ENCODE measurements at regions not wholly inside any gene's neighbourhood (a gene's known extent, or its start where the extent isn't known, plus 50 kb on each side); places are given as distances from the start of the nearest gene placed in this dataset.
"Not testable (repeated sequence)": the region's sequence is repeated elsewhere in the genome, so short reads cannot be mapped to it uniquely, and the experiment has no call there.

GRCh38 chr7:66443946-66444345, 184.7 kb upstream of the KCTD7 start:
- Mint-ChIP-seq H3K27ac (no peak overlapping the region), H3K4me1 (0 out of 3 replicates have a peak, but pooled peaks cover 4% of the 10 kb centered on the region), H3K27me3 (ENCODE audit: insufficient read depth, low read depth, poor library complexity) (peaks cover 2% of the 10 kb centered on the region), H3K9me3 (no peaks in the 10 kb centered on the region), H3K36me3 (ENCODE audit: low read depth) (no peaks in the 10 kb centered on the region), H3K4me3 (no peak overlapping the region)
- DNase-seq (ENCODE audit: low spot score) (no peak), ATAC-seq (no peak)
- Histone ChIP-seq H3K4me1 (ENCODE audit: insufficient read depth) (no peaks in the 10 kb centered on the region), H3K4me2 (no peak overlapping the region), H3K27me3 (ENCODE audit: insufficient read depth) (no peaks in the 10 kb centered on the region), H3F3A (replicated peaks; ENCODE audit: low read depth) (no peaks in the 10 kb centered on the region), H3K4me3 (no peak overlapping the region), H3K79me2 (replicated peaks; ENCODE audit: insufficient read depth) (no peaks in the 10 kb centered on the region), H3K9me2 (ENCODE audit: insufficient read depth) (no peaks in the 10 kb centered on the region), H4K20me1 (replicated peaks; ENCODE audit: insufficient read depth) (no peaks in the 10 kb centered on the region), H3K36me3 (ENCODE audit: insufficient read depth) (no peaks in the 10 kb centered on the region), H2AFZ (no peak overlapping the region), H3K27ac (ENCODE audit: low read depth) (no peak overlapping the region)
- TF ChIP-seq POLR2AphosphoS5 (IDR thresholded peaks at IDR 0.05; ENCODE audit: low read depth): no peak
- TF ChIP-seq ZNF114 (CRISPR knock-in tag; IDR thresholded peaks at IDR 0.05): no peak
- TF ChIP-seq EZH2 (IDR thresholded peaks at IDR 0.05; ENCODE audit: low read depth, unreplicated experiment): no peak
- TF ChIP-seq ZNF331 (CRISPR knock-in tag; IDR thresholded peaks at IDR 0.05; ENCODE audit: low read depth): no peak
- no peak for TF ChIP-seq EZH2phosphoT487 (IDR thresholded peaks at IDR 0.05; ENCODE audit: unreplicated experiment)
- TF ChIP-seq CTCF (conservative IDR thresholded peaks at IDR 0.05; ENCODE audit: low read depth in 2 of 2): no peak
- no peak for TF ChIP-seq ZNF462 (CRISPR knock-in tag; IDR thresholded peaks at IDR 0.05)

GRCh38 chr7:66447007-66447406, 181.7 kb upstream of the KCTD7 start:
- H4K20me1 ChIP-seq (replicated peaks; ENCODE audit: insufficient read depth); H3K79me2 ChIP-seq (replicated peaks; ENCODE audit: insufficient read depth); H3F3A ChIP-seq (replicated peaks; ENCODE audit: low read depth); ATAC-seq; H3K27me3 Mint-ChIP-seq (ENCODE audit: insufficient read depth, low read depth, poor library complexity); H3K4me2 ChIP-seq; H3K4me1 ChIP-seq (ENCODE audit: insufficient read depth); H3K9me3 Mint-ChIP-seq; H3K9me2 ChIP-seq (ENCODE audit: insufficient read depth); H3K4me3 Mint-ChIP-seq; H3K27me3 ChIP-seq (ENCODE audit: insufficient read depth); H3K4me1 Mint-ChIP-seq; H2AFZ ChIP-seq; H3K27ac Mint-ChIP-seq; H3K36me3 ChIP-seq (ENCODE audit: insufficient read depth); H3K36me3 Mint-ChIP-seq (ENCODE audit: low read depth); H3K27ac ChIP-seq (ENCODE audit: low read depth); DNase-seq (ENCODE audit: low spot score); H3K4me3 ChIP-seq: not testable (repeated sequence)

GRCh38 chr7:66450814-66451213, 177.9 kb upstream of the KCTD7 start:
- not testable (repeated sequence) for ATAC-seq; H3K4me3 Mint-ChIP-seq; H3K27me3 ChIP-seq (ENCODE audit: insufficient read depth); H3K4me1 ChIP-seq (ENCODE audit: insufficient read depth); H3F3A ChIP-seq (replicated peaks; ENCODE audit: low read depth); H3K36me3 Mint-ChIP-seq (ENCODE audit: low read depth); H3K27ac ChIP-seq (ENCODE audit: low read depth); H3K9me2 ChIP-seq (ENCODE audit: insufficient read depth); H3K4me3 ChIP-seq; H3K4me2 ChIP-seq; H3K79me2 ChIP-seq (replicated peaks; ENCODE audit: insufficient read depth); H3K36me3 ChIP-seq (ENCODE audit: insufficient read depth); H4K20me1 ChIP-seq (replicated peaks; ENCODE audit: insufficient read depth); H3K27ac Mint-ChIP-seq; H3K4me1 Mint-ChIP-seq; H3K27me3 Mint-ChIP-seq (ENCODE audit: insufficient read depth, low read depth, poor library complexity); H2AFZ ChIP-seq; H3K9me3 Mint-ChIP-seq; DNase-seq (ENCODE audit: low spot score)
